HL-60/S4 treated with phorbol 12-myristate 13-acetate at 8.2 ng/mL for 4 days and 3 days (cell line): ENCODE measurements at regions not wholly inside any gene's neighbourhood (a gene's known extent, or its start where the extent isn't known, plus 50 kb on each side); places are given as distances from the start of the nearest gene placed in this dataset.

Experiments used
- in situ Hi-C: fragments of 300-500 bp; cut with MboI; formaldehyde crosslinking; loops from 2 replicates; pipeline ENCODE4 v1.15.0; 2022; ENCODE audit warnings: low sequenced_read_pairs

- in situ Hi-C loops, result no loop called here
These were observed 243.9 kb downstream of the IRX2 start for GRCh38 chr5:2507611-2508010.

- in situ Hi-C loops, result no loop called here
These were observed 244.9 kb downstream of the IRX2 start for GRCh38 chr5:2506603-2507002.

GRCh38 chr5:2505217-2505616 lies 246.3 kb downstream of the IRX2 start:
- in situ Hi-C loops, result no loop called here

- in situ Hi-C loops, result no loop called here
These were observed 248.4 kb downstream of the IRX2 start for GRCh38 chr5:2502970-2503594.

- in situ Hi-C loops, result no loop called here
These were observed 251.6 kb downstream of the IRX2 start for GRCh38 chr5:2499917-2500316.

- in situ Hi-C loops, result no loop called here
These were observed 254.6 kb downstream of the IRX2 start for GRCh38 chr5:2496891-2497290.

GRCh38 chr5:2496126-2496525 lies 255.4 kb downstream of the IRX2 start:
- in situ Hi-C loops, result no loop called here

- in situ Hi-C loops, result no loop called here
These were observed 258.1 kb downstream of the IRX2 start for GRCh38 chr5:2493356-2493755.

GRCh38 chr5:2492476-2492875 lies 259.0 kb downstream of the IRX2 start:
- in situ Hi-C loops, result no loop called here

- in situ Hi-C loops, result no loop called here
These were observed 259.6 kb downstream of the IRX2 start for GRCh38 chr5:2491846-2492245.

GRCh38 chr5:2489306-2489705 lies 262.2 kb downstream of the IRX2 start:
- in situ Hi-C loops, result no loop called here

GRCh38 chr5:2488593-2488992 lies 262.9 kb downstream of the IRX2 start:
- in situ Hi-C loops, result no loop called here

GRCh38 chr5:2487152-2487763 lies 264.2 kb downstream of the IRX2 start:
- in situ Hi-C loops, result no loop called here

- in situ Hi-C loops, result no loop called here
These were observed 265.1 kb downstream of the IRX2 start for GRCh38 chr5:2486373-2486772.

- in situ Hi-C loops, result no loop called here
These were observed 268.7 kb downstream of the IRX2 start for GRCh38 chr5:2482778-2483177.

- in situ Hi-C loops, result no loop called here
These were observed 270.6 kb downstream of the IRX2 start for GRCh38 chr5:2480871-2481270.

GRCh38 chr5:2475902-2476301 lies 275.6 kb downstream of the IRX2 start:
- in situ Hi-C loops, result no loop called here

GRCh38 chr5:2472670-2473069 lies 278.8 kb downstream of the IRX2 start:
- in situ Hi-C loops, result no loop called here

GRCh38 chr5:2471152-2471879 lies 280.2 kb downstream of the IRX2 start:
- in situ Hi-C loops, result no loop called here

GRCh38 chr5:2466966-2467365 lies 284.5 kb downstream of the IRX2 start:
- in situ Hi-C loops, result no loop called here

- in situ Hi-C loops, result no loop called here
These were observed 286.1 kb downstream of the IRX2 start for GRCh38 chr5:2465383-2465782.

GRCh38 chr5:2464141-2464540 lies 287.3 kb downstream of the IRX2 start:
- in situ Hi-C loops, result no loop called here
